T-helper 17 cell (primary cell): ENCODE measurements at regions not wholly inside any gene's neighbourhood (a gene's known extent, or its start where the extent isn't known, plus 50 kb on each side); places are given as distances from the start of the nearest gene placed in this dataset.

Experiments
- ATAC-seq: fragments of 150-1000 bp; cut with Tn5 transposase; 2 replicates; pipeline ENCODE4 v1.10.0; 2021; ENCODE audit warnings: mild to moderate bottlenecking, moderate library complexity
- DNase-seq, 3 donors: peaks; one replicate each; pipeline versions ENCODE4 v3.0.0 to v3.0.0-alpha.2; 2020 to 2021
- H3K9me3 ChIP-seq: one replicate; pipeline ENCODE4 v1.7.0; 2013; ENCODE audit warnings: low read length, mild to moderate bottlenecking; ENCODE audit not compliant: control insufficient read depth, poor library complexity, severe bottlenecking
- H3K27ac Mint-ChIP-seq: one replicate; pipeline ENCODE4 v1.8.0; 2022; ENCODE audit warnings: mild to moderate bottlenecking, moderate library complexity, mixed read lengths
- H3K27me3 Mint-ChIP-seq: one replicate; pipeline ENCODE4 v1.8.0; 2022; ENCODE audit warnings: mixed read lengths
- H3K36me3 Mint-ChIP-seq: one replicate; pipeline ENCODE4 v1.8.0; 2022; ENCODE audit warnings: low read depth, mixed read lengths
- H3K4me1 Mint-ChIP-seq: one replicate; pipeline ENCODE4 v1.8.0; 2022; ENCODE audit warnings: mild to moderate bottlenecking, mixed read lengths
- H3K4me3 Mint-ChIP-seq: one replicate; pipeline ENCODE4 v1.8.0; 2022; ENCODE audit warnings: mild to moderate bottlenecking, moderate library complexity, mixed read lengths

- Mint-ChIP-seq H3K4me3 (no peak overlapping the region), H3K27ac (no peak overlapping the region), H3K36me3 (no peaks in the 10 kb centered on the region)
These were observed 613.4 kb downstream of the IRX1 start for GRCh38 chr5:4208996-4209395.

GRCh38 chr5:4212071-4212739 lies 616.6 kb downstream of the IRX1 start:
- H3K9me3 ChIP-seq: no peaks in the 10 kb centered on the region
- H3K4me1 Mint-ChIP-seq: no peaks in the 10 kb centered on the region
- no peaks in the 10 kb centered on the region for H3K27me3 Mint-ChIP-seq
- ATAC-seq: no peak
- no peak for DNase-seq
- no peaks in the 10 kb centered on the region for H3K36me3 Mint-ChIP-seq
- H3K27ac Mint-ChIP-seq: no peak overlapping the region
- H3K4me3 Mint-ChIP-seq: no peak overlapping the region

More at GRCh38 chr5:4208996-4209395, 613.4 kb downstream of the IRX1 start:
- no peaks in the 10 kb centered on the region for H3K4me1 Mint-ChIP-seq
- DNase-seq (no peak), ATAC-seq (no peak)
- H3K27me3 Mint-ChIP-seq: no peaks in the 10 kb centered on the region
- no peaks in the 10 kb centered on the region for H3K9me3 ChIP-seq

- H3K9me3 ChIP-seq: no peaks in the 10 kb centered on the region
- Mint-ChIP-seq H3K4me1 (no peaks in the 10 kb centered on the region), H3K27ac (no peak overlapping the region), H3K36me3 (no peaks in the 10 kb centered on the region), H3K27me3 (no peaks in the 10 kb centered on the region), H3K4me3 (no peak overlapping the region)
- DNase-seq (no peak), ATAC-seq (no peak)
These were observed 617.6 kb downstream of the IRX1 start for GRCh38 chr5:4212981-4213819.

GRCh38 chr5:4215143-4215542 lies 619.5 kb downstream of the IRX1 start:
- H3K4me1 Mint-ChIP-seq: no peaks in the 10 kb centered on the region
- no peaks in the 10 kb centered on the region for H3K36me3 Mint-ChIP-seq
- H3K27ac Mint-ChIP-seq: no peak overlapping the region
- H3K9me3 ChIP-seq: no peaks in the 10 kb centered on the region
- ATAC-seq: no peak
- no peaks in the 10 kb centered on the region for H3K27me3 Mint-ChIP-seq
- H3K4me3 Mint-ChIP-seq: no peak overlapping the region
- no peak for DNase-seq

GRCh38 chr5:4216142-4216541 lies 620.5 kb downstream of the IRX1 start:
- no peak for ATAC-seq
- no peaks in the 10 kb centered on the region for H3K9me3 ChIP-seq
- no peak for DNase-seq
- H3K27me3 Mint-ChIP-seq: no peaks in the 10 kb centered on the region
- no peak overlapping the region for H3K4me3 Mint-ChIP-seq
- H3K27ac Mint-ChIP-seq: no peak overlapping the region
- no peaks in the 10 kb centered on the region for H3K4me1 Mint-ChIP-seq
- no peaks in the 10 kb centered on the region for H3K36me3 Mint-ChIP-seq

- H3K9me3 ChIP-seq: no peaks in the 10 kb centered on the region
- Mint-ChIP-seq H3K4me1 (no peaks in the 10 kb centered on the region), H3K4me3 (no peak overlapping the region), H3K27ac (no peak overlapping the region), H3K27me3 (no peaks in the 10 kb centered on the region), H3K36me3 (no peaks in the 10 kb centered on the region)
- ATAC-seq: no peak
- DNase-seq: no peak
These were observed 624.4 kb downstream of the IRX1 start for GRCh38 chr5:4220016-4220415.

- H3K9me3 ChIP-seq: no peaks in the 10 kb centered on the region
- DNase-seq (no peak), ATAC-seq (no peak)
- no peaks in the 10 kb centered on the region for H3K4me1 Mint-ChIP-seq
- no peaks in the 10 kb centered on the region for H3K27me3 Mint-ChIP-seq
- H3K4me3 Mint-ChIP-seq: no peak overlapping the region
- H3K36me3 Mint-ChIP-seq: no peaks in the 10 kb centered on the region
- no peak overlapping the region for H3K27ac Mint-ChIP-seq
These were observed 625.4 kb downstream of the IRX1 start for GRCh38 chr5:4221048-4221447.

- no peak overlapping the region for H3K27ac Mint-ChIP-seq
- ATAC-seq: no peak
- H3K36me3 Mint-ChIP-seq: no peaks in the 10 kb centered on the region
- no peaks in the 10 kb centered on the region for H3K9me3 ChIP-seq
- no peak for DNase-seq
- no peaks in the 10 kb centered on the region for H3K4me1 Mint-ChIP-seq
- no peaks in the 10 kb centered on the region for H3K27me3 Mint-ChIP-seq
- no peak overlapping the region for H3K4me3 Mint-ChIP-seq
These were observed 626.5 kb downstream of the IRX1 start for GRCh38 chr5:4222147-4222546.

- Mint-ChIP-seq H3K27me3 (no peaks in the 10 kb centered on the region), H3K36me3 (no peaks in the 10 kb centered on the region), H3K27ac (no peak overlapping the region), H3K4me3 (no peak overlapping the region), H3K4me1 (no peaks in the 10 kb centered on the region)
- no peaks in the 10 kb centered on the region for H3K9me3 ChIP-seq
- DNase-seq (no peak), ATAC-seq (no peak)
These were observed 627.2 kb downstream of the IRX1 start for GRCh38 chr5:4222821-4223220.

GRCh38 chr5:4225741-4226140 lies 630.1 kb downstream of the IRX1 start:
- H3K4me1 Mint-ChIP-seq: no peaks in the 10 kb centered on the region
- no peaks in the 10 kb centered on the region for H3K27me3 Mint-ChIP-seq
- no peak overlapping the region for H3K27ac Mint-ChIP-seq
- no peak for DNase-seq
- H3K4me3 Mint-ChIP-seq: no peak overlapping the region
- H3K36me3 Mint-ChIP-seq: no peaks in the 10 kb centered on the region
- no peak for ATAC-seq
- no peaks in the 10 kb centered on the region for H3K9me3 ChIP-seq

- no peaks in the 10 kb centered on the region for H3K9me3 ChIP-seq
- no peaks in the 10 kb centered on the region for H3K4me1 Mint-ChIP-seq
- no peak overlapping the region for H3K4me3 Mint-ChIP-seq
These were observed 630.9 kb downstream of the IRX1 start for GRCh38 chr5:4226565-4226964.

GRCh38 chr5:4228708-4229107 lies 633.1 kb downstream of the IRX1 start:
- ATAC-seq (no peak), DNase-seq (no peak)
- Mint-ChIP-seq H3K36me3 (no peaks in the 10 kb centered on the region), H3K4me1 (no peaks in the 10 kb centered on the region), H3K27ac (no peak overlapping the region), H3K4me3 (no peak overlapping the region), H3K27me3 (no peaks in the 10 kb centered on the region)
- H3K9me3 ChIP-seq: no peaks in the 10 kb centered on the region

More at GRCh38 chr5:4226565-4226964, 630.9 kb downstream of the IRX1 start:
- ATAC-seq (no peak), DNase-seq (no peak)
- H3K27me3 Mint-ChIP-seq: no peaks in the 10 kb centered on the region
- no peaks in the 10 kb centered on the region for H3K36me3 Mint-ChIP-seq
- no peak overlapping the region for H3K27ac Mint-ChIP-seq

- ATAC-seq (no peak), DNase-seq (no peak)
- no peak overlapping the region for H3K4me3 Mint-ChIP-seq
- no peaks in the 10 kb centered on the region for H3K4me1 Mint-ChIP-seq
- no peaks in the 10 kb centered on the region for H3K9me3 ChIP-seq
- no peak overlapping the region for H3K27ac Mint-ChIP-seq
- no peaks in the 10 kb centered on the region for H3K36me3 Mint-ChIP-seq
- no peaks in the 10 kb centered on the region for H3K27me3 Mint-ChIP-seq
These were observed 634.0 kb downstream of the IRX1 start for GRCh38 chr5:4229414-4230292.
